Fibroblast of gingiva (primary cell): ENCODE measurements at regions not wholly inside any gene's neighbourhood (a gene's known extent, or its start where the extent isn't known, plus 50 kb on each side); places are given as distances from the start of the nearest gene placed in this dataset.

Source experiments
- DNase-seq: peaks from one replicate; pipeline ENCODE4 v3.0.0-alpha.2; 2011; ENCODE audit warnings: low read depth

DNA sequence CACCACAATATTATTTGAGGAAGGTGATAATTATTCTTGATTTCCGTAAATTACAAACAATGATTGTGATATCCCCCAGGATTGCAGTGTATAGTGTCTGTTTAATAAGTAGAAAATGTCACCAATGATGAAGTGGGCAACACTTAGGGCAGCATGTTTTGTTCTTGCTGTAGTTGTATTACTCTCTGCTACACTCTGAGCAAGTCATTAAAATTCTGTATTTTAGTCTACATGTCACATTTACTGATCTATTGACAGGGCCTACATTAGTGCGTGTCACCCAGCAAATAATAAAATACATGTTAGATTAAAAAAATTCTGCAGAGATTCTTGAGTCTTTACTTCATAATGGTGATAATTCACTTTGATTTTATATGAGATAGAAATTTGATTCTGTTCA, 247.6 kb downstream of the TMX3 start:
- DNase-seq: no peak

DNA sequence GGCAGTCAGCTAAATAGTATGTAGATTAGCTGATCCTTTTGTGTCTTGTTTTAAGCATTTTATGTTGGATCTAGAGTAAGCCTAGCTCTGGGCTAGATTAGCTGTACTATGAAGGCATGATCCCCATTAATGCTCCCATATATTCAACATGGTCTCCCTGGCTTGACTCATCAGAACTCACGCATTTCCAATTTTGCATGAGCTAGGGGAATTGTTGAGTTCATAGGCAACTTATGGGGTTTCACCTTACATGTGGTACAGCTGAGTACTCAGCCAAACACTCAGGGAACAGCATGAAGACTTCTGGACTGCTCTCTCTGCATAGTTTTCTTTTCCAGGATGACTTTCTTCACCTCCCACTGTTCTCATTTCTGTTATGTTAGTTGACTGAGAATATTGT, 248.2 kb downstream of the TMX3 start:
- no peak for DNase-seq

DNA sequence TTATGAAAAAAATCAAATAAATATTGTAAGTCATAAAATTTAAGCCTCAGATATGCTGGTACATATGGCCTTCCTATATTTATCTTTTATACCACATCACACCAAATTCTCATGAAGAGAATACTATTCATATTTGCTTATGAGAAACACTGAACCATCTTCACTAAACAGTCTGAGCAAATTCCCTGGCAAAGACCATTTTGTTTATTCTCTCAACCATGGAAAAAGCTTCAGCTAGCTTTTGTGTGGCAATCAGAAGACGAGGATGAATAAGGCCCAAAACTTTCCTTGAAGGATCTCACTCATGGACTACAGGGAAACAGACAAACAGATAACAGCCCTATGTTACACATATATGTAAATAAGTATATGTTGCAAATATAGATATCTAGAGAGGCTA, 252.1 kb downstream of the TMX3 start:
- DNase-seq: no peak

DNA sequence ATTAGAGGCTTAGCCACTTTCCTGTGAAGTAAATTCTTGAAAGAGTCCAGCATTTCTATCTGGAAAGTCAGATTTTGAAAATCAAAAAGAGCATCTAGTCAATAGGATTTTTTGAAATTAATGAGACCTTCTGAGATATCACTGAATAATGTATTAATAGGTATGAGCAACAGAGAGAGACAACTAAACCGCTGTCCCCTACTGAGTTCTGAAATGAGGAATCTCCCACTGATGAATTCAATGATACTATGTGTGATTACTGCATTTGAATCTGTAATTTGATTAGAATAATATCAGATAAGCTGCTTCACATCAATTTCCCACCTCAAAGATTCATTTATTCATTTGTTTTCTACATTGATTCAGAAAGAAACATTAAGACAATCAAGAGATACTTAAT, 252.8 kb downstream of the TMX3 start:
- DNase-seq: no peak

DNA sequence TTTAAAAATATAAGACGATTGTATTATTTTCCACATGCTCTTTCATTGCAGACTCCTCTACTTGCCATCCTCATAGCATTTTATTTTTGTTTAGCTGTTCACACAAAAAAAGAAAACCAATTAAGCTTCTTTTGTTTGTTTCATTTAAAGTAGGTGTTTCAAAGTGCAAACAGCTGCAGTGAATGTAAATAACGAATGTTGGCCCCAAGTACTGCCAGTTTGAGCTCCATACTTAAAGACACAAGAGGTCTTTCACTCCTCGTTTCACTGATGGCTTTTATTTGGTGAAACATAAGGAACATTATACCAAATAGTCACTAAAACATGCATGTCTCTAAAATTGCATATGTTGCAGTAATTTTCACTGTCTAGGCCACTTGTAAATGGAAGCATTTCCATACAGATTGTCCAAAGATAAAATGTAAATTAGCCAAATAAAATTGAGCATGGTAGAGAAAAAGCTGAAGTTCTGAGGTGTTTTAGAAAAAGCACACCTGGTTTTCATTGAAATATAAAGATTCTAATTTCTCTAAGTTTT, 253.4 kb downstream of the TMX3 start:
- no peak for DNase-seq

DNA sequence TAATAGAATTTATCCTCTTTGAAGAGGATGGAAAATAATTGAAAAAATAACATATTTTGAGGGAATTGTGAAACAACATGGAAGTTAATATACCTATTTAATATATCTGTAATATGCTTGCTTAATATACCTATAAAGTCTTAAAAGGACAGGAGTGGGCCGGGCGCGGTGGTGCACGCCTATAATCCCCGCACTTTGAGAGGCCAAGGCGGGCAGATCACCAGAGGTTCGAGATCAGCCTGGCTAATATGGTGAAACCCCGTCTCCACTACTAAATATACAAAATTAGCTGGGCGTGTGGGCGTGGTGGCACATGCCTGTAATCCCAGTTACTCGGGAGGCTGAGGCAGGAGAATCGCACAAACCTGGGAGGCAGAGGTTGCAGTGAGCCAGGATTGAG, 254.9 kb downstream of the TMX3 start:
- no peak for DNase-seq

DNA sequence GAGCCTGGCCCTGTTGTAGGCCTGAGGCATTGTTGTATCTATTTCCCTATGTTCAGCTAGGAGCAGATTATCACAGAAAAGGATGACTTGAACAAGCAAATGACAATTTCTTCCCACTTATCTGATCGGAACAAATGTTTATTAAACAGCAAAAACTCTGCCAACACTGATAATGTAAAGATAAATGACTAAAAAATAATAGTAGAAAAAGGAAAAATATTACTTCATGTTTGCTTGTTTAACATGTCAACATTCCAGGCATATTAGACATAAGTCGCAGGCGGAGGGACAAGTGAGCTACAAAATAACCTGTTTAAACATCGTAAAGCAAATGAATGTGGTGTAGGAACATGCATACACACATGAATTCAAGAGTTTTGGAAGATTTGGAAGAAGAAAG, 257.9 kb downstream of the TMX3 start:
- DNase-seq: no peak

DNA sequence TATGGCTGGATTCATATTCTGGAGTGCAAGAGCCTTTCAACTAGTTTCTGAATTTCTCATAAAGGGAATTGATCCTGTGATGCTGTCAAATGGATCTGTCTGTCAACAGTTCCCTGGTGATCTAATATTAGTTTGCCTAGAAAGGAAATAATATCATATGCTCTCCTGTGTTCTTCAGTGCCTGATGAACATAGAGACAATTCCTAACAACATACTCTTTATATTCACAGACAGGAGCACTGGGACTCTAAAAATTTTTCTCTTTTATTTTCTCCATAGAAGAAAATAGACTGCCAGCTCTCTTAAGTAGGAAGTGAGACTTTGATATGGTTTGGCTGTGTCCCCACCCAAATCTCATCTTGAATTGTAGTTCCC, 259.7 kb downstream of the TMX3 start:
- no peak for DNase-seq

DNA sequence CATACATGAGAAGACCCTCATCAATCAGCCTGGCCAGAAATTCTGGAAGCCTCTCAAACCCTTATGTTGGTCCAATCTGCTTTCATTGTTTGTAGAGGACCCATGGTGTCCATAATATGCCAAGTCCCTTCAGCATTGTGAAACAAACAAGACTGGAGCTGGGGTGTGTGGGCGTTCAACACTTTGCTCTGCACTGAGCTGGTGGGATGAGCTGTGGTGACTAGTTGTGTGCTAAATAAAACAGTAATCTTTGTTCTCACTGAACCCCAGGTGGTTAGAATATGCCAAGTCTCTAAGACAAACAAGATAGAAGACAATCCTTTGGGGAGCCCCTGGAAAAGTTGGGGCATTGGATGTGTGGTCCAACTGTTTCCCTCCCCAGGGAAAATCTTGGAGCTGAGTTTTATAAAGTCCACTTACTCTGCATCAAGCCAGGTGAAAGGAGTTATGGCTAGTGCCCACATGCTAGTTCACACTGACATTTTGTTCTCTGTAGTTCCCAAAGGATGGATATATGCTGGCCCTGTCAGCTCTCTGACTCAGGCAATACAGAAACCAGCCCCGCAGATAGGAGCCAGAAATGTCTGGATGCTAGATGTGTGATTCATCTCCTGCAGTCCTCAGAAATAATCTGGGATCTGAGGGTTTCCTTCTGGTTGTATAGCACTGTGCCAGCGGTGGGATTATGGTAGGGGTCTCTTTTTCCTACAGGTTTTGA, 260.2 kb downstream of the TMX3 start:
- no peak for DNase-seq

DNA sequence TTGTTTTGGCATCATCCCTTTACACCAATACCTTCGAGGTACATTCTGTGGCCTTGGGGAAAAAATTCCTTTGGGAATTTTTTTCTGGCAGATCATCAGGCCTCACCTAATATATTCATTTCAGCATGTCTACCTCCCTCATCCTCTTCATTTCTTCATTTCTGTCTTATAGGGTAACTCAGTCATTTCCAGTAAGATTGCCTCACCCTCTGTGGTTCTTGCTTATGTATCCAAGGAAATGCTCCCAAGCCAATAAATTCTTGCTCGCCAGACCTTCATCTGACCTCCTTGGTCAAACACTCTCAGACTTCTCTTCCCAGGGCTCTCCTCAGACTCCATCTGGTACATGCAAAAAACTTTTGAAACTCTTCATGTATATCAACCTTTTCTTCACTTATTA, 265.6 kb downstream of the TMX3 start:
- peak; percentile 76 for DNase-seq

DNA sequence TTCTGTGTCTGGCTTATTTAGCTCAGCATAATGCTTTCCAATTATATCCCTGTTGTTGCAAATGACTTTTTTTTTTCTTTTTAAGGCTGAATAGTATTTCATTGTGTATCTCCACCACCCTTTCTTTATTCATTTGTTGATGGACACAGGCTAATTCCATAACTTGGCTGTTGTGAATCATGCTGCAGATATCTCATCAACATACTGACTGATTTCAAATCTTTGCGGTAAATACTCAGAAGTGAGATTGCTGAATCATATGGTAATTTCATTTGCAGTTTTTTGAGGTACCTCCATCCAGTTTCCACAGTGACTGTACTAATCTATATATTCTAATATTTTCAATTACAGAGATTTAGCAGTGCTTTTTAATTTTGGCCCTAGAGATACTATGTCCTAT, 266.2 kb downstream of the TMX3 start:
- DNase-seq: peak; percentile 13

DNA sequence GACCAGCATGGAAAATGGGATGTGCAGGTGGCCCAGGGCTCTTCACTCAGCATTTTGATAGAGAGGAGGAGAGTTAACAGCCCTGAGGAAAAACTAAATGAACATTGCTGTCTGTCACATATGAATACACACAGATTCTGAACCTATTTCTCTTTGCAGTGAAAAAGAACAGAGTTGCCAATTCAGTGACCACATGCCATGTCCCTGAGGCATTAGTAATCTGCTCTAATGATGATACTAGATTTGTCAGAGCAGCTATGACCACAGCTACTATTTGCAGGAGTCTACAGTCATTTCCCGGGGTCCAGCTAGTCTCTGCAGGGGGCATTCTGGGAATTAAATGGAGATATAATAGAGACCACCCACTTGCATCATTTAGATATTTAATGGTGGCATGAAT, 267.6 kb downstream of the TMX3 start:
- no peak for DNase-seq

DNA sequence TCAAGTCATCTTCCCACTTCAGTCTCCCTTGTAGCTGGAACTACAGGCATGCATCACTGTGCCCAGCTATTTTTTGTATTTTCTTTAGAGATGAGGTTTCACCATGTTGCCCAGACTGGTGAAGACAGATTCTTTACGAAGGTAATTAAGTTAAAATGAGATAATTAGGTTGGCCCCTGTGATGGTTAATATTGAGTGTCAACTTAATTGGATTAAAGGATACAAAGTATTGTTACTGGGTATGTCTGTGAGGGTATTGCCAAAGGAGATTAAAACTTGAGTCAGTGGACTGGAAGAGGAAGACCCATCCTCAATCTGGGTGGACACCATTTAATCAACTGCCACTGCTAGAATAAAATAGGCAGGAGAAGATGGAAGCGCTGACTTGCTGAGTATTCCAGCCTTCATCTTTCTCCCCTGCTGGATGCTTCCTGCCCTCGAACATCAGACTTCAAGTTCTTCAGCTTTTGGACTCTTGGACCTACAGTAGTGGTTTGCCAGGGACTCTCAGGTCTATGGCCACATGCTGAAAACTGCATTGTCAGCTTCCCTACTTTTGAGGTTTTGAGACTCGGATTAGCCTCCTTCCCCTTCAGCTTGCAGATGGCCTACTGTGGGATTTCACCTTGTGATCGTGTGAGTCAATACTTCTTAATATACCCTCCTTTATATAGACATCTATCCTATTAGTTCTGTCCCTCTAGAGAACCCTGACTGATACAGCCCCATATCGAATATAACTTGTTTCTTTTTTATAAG, 269.1 kb downstream of the TMX3 start:
- DNase-seq: no peak

DNA sequence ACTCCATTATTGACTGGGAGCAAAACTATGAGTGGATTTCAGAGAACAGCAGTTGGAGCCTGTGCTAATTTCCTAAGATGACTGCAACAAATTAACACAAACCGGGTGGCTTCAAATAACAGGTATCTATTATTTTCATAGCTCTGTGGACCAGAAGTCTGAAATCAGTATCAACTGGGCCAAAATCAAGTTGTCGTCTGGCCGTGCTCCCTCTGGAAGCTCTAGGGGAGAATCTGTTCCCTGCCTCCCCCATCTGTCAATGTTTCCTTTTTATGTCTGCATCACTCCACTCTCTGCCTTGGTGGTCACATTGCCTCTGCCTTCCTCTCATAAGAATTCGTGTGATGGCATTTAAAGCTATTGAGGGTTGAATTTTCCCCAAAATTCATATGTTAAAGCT, 269.8 kb downstream of the TMX3 start:
- DNase-seq: no peak

DNA sequence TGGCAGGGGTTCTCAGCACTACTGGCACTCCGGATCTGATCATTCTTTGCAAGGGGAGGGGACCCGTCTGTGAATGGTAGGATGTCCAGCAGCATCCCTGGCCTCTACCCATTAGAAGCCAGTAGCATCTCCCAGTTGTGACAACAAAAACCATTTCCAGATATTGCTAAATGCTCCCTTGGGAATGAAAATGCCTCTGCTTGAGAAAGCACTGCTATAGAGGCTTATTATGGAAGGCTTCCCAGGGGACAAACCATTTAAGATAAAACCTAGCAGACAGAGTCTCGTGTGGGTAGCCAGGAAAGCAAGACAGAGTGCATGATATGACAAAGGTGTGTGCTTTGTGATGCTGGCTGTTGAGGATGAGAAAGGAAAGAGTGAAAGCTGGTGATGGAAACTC, 273.7 kb downstream of the TMX3 start:
- peak; percentile 54 for DNase-seq

DNA sequence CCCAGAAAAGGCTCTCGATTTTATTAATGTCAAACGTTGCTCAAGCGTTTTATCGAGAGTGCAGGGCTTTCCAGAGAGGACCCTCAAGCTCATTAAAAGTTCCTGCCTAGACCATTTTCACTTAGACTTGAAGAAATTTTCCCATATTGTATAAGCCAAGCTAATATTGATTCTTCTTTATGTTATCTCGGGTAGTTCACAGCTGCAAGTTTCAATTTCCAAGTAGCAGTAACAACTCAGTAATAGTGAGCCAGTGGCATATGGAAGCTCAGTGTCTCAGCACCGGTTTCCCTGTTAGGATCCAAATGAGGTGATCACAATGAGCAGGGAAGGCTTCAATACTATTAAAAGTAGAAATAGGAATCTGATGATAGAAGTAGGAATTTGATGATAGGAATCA, 274.5 kb downstream of the TMX3 start:
- no peak for DNase-seq

DNA sequence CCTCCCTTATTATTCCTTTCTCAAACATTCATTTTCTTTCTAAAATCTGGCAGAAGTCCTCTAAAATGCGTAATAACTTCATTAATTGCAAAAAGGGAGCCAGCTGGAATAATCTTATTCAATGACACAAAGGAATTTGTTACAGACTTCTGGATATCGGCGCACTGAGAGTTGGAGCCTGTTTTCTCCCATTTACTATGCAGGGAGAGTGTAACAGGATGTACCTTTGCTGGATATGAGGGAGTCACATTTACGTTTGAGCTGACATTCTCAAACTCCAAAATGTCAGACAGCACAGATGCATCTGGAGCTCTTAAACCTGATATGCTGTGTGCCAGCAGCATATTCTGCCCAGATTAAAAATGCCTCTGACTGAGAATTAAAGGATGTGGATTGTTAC, 275.3 kb downstream of the TMX3 start:
- DNase-seq: no peak

DNA sequence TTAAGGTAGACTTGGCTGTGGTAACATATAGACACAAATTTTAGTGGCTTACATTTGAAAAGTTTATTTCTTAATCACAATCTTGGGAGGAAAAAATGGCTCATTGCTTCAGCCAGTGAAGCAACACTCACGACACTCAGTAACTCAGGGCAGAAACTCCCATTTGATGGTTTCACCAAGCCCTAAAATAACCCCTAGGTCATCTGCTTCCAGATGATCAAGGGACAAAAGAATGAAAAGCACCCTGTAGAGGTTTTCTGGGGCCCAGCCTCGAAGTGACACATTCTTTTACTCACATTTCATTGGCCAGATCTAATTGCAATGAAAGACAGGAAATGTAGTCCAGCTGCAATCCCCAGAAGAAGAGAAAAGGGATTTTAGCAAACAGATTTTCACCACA, 275.9 kb downstream of the TMX3 start:
- peak; percentile 92 for DNase-seq

DNA sequence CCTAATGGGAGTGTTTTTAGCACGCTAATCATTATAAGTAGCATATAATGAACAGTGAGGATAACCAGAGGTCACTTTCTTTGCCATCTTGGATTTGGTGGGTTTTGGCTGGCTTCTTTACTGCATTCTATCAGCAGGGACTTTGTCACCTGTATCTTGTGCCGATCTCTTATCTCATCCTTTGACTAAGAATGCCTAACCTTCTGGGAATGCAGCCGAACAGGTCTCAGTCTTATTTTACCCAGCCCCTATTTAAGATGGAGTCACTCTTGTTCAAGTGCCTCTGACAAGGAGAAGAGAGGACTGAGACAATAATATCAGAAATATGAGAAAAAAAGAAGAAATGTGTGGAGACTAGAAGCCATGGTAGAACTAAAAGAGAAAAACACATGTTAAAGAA, 276.4 kb downstream of the TMX3 start:
- no peak for DNase-seq

DNA sequence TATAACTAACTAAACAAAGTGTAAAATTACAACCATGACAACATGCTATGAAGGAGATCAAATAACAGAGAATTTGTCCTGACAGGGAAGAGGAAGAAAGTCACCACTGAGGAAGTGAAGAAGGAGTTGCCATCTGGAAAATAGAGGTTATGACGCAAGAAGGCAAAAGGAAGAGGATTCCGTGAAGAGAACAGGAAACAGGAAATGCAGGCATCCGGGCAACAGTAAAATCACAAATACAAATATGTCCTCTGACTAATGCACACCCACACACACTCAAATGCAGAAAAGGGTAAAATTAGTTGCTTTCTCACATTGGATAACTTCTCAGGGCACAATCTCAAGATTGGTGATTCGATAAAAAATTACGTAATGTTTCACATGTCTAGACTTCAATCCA, 278.4 kb downstream of the TMX3 start:
- DNase-seq: peak; percentile 39

DNA sequence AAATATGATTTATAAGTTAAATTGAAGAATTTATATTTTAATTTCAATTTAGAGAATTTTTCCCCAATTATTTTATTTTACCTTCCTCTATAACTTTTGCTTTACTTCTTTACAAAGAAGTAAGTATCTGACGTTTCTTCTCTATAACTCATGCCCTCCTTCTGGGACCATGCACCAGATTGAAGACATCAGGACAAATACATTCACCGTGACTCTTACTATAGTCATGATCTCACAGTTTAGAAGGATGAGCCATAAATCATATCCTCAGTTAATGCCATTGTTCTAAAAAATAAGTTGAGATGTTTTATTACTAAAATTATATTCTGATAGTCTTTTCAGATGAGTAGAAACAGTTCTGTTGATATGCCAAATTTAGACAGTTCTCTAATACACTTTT, 279.3 kb downstream of the TMX3 start:
- no peak for DNase-seq

DNA sequence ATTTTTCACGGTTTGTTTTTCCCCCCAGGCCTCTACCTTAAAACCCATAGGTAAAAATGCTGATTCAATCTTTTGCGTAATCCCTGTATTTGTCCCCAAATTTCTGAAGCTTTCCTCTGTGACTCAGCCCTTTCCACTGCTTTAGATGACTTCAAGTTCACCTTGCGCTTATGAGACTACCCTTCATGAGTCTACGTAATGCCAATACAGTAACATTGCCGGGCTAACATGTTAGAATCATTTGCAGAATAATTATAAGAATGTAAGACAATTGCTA, 283.0 kb downstream of the TMX3 start:
- DNase-seq: no peak

DNA sequence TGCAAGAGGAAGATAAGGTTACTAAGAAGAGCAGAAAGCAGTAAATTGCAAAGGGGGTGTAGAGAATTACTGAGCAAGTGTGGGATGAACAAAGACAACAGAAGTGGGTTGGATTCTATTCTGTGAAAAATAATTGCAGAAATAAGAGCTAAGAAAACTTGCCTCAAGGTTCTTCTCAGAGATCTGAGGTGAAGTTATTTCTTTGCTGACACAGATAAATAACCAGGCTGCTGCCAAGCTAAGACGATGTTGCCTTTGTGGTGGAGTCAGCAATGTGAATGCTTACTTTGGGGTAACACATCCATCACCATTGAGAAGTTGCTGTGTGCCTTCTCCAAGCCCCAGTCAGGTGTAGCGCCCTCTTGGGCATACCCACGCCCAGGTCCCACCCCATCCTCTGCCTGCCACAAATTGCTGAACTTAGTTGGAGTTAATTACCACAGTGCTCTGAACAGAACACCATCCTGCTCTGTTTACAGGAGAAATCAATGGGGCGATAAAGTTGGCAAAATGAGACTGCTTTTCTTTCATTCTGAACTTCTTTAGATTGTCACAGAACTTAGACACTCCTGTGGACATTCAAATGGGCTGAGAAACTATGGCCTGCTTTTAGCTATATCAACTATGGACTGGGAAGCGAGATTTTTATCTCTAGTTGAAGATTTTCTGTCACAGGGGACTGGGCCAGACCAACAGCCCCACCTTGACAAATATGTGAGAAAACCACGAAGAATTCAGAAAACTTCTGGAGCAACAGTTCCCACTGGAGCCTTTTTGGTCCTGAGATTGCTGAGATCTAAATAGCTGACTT, 283.6 kb downstream of the TMX3 start:
- no peak for DNase-seq
